Mononuclear cell (primary cell): ENCODE measurements at regions not wholly inside any gene's neighbourhood (a gene's known extent, or its start where the extent isn't known, plus 50 kb on each side); places are given as distances from the start of the nearest gene placed in this dataset.

Source experiments
- H3K27me3 ChIP-seq: 2 replicates; pipeline ENCODE4 v1.6.0; 2011; ENCODE audit warnings: low read length, control low read depth; ENCODE audit not compliant: insufficient read depth
- H3K4me1 ChIP-seq: 2 replicates; pipeline ENCODE4 v1.5.1; 2011; ENCODE audit warnings: mild to moderate bottlenecking, low read length, control low read depth; ENCODE audit not compliant: insufficient read depth
- H3K4me3 ChIP-seq: 2 replicates; pipeline ENCODE4 v1.5.1; 2011; ENCODE audit warnings: mild to moderate bottlenecking, low read length, moderate library complexity
- H3K9me3 ChIP-seq: 2 replicates; pipeline ENCODE4 v1.5.1; 2011; ENCODE audit warnings: low read depth, mild to moderate bottlenecking, control low read depth, low read length

DNA sequence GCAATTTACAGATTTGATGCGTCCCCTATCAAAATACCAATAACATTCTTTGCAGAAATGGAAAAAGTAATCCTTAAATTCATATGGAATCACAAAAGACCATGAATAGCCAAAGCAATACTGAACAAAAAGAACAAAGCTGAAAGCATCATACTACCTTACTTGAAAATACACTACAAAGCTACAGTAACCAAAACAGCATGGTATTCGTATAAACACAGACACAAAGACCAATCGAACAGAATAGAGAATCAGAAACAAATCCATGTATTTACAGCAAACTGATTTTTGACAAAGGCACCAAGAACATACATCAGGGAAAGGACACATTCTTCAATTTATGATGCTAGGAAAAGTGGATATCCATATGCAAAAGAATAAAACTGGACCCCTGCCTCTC lies 206.5 kb upstream of the PDE10A start:
- peaks cover 2% of the 10 kb centered on the region for H3K27me3 ChIP-seq

DNA sequence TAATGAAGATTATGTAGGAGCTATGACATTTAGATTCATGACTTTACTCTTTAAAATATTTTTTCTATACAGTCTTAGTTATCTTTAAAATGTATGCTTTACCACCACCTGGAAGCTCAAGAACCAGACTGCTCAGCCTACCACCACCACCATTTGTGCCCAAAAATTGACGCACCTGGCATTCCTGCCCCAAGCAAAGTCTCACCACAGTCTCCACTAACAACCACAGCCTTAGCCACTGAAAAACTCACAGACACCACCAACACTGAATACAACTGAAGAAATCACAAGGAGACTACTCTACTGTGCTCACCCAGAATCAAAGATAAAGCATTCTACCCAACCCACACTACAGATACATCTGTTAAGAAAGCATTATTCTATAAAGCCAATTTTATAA lies 201.9 kb upstream of the PDE10A start:
- Histone ChIP-seq H3K9me3 (peaks cover 10% of the 10 kb centered on the region), H3K27me3 (peaks cover 2% of the 10 kb centered on the region), H3K4me3 (no peak overlapping the region), H3K4me1 (no peaks in the 10 kb centered on the region)

More for the DNA sequence above, 206.5 kb upstream of the PDE10A start:
- Histone ChIP-seq H3K9me3 (peaks cover 12% of the 10 kb centered on the region), H3K4me1 (no peaks in the 10 kb centered on the region), H3K4me3 (no peak overlapping the region)

DNA sequence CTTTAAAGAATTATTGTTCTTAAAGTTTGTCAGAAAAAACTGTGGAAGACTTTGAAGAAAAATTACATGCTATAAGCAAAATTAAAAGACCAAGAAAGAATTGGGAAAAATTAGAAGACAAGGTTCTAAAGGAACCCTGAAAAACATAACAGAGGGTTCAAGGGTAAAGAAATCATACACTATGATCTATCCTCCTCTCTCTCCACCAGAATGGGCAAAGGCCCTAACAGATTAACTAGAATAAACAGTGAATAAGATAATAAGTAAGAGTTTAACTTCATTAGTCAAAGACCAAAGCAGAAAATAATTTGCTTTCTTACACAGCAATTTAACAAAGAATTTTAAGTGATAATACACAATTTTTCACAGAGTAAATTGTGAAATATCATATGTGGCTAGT lies 201.2 kb upstream of the PDE10A start:
- H3K27me3 ChIP-seq, result peaks cover 2% of the 10 kb centered on the region
- no peaks in the 10 kb centered on the region for H3K4me1 ChIP-seq
- H3K9me3 ChIP-seq, result peaks cover 3% of the 10 kb centered on the region
- H3K4me3 ChIP-seq, result no peak overlapping the region

DNA sequence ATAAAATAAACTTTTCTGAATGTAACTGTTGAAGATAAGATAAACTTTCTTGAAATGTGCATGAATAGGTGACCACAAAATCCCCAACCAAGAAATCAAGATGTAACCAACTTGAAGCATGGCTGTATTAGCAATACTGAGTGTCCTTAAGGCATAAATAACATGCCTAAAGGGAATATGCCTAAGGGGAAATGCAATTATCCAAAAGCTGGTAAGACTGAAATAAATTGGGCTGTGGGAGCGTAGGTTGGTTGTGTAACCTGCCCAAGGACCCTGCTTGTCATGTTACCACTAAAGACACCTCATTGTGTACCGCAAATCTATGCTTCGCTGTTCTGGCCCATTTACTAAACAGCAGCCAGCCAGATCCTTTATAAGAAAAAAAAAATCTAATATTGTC lies 200.8 kb upstream of the PDE10A start:
- Histone ChIP-seq H3K4me3 (no peak overlapping the region), H3K9me3 (no peaks in the 10 kb centered on the region), H3K27me3 (peaks cover 2% of the 10 kb centered on the region)

DNA sequence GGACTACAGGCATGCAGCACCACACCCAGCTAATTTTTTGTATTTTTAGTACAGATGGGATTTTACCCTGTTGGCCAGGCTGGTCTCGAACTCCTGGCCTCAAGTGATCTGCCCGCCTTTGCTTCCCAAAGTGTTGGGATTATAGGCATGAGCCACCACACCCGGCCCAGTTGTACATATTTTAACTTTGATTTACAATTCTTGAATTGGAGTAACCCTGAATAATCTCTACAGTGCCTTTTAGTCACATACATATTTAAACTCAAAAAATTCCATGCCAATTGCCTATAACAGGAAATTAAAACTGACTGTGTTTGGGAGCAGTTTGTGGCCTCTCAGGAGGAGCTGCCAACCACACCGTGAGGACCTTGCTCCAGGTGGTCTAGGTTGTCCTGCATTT lies 199.8 kb upstream of the PDE10A start:
- no peaks in the 10 kb centered on the region for H3K9me3 ChIP-seq
- H3K4me1 ChIP-seq, result no peaks in the 10 kb centered on the region
- H3K4me3 ChIP-seq, result no peak overlapping the region
- peaks cover 2% of the 10 kb centered on the region for H3K27me3 ChIP-seq

More for the DNA sequence above, 200.8 kb upstream of the PDE10A start:
- no peaks in the 10 kb centered on the region for H3K4me1 ChIP-seq

DNA sequence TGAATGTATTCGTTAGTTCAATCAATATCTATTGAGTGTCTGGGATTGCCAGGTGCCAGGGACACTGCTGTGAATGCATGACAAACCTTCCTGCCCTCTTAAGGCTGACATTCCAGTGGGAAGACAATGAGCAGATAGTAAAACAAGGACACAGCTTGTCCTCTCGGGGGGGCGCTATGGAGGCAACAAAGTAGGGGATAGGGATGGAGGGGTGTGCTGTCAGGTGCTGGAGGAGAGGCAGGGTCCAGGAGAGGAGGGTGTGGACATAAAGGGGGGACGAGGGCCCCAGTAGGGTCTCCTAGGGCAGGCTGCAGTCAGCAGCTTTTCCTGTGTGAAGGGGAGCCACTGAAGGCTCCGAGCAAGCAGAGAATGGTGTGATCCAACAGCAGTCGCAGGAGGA lies 198.2 kb upstream of the PDE10A start:
- Histone ChIP-seq H3K9me3 (no peaks in the 10 kb centered on the region), H3K27me3 (peaks cover 5% of the 10 kb centered on the region), H3K4me3 (no peak overlapping the region), H3K4me1 (no peaks in the 10 kb centered on the region)

DNA sequence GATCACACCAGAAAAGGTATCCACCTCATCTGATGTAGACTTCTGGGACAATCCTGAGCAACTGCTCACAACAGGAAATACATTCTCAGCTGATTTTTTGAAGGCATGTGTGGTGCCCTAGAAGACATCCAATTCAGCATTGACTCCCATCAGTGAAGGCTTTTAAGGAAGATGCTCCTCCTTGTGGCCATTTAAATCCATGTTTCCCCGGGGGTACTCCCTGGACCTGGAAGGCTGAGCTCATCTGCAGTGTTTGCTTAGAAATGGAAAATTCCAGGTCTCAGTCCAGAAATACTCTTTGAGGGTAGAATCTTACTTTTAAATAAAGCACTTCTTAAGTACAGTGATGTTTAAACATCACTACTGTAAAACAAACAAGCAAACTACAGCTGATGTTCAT lies 195.5 kb upstream of the PDE10A start:
- Histone ChIP-seq H3K4me1 (no peaks in the 10 kb centered on the region), H3K9me3 (no peaks in the 10 kb centered on the region), H3K27me3 (peaks cover 8% of the 10 kb centered on the region), H3K4me3 (no peak overlapping the region)

DNA sequence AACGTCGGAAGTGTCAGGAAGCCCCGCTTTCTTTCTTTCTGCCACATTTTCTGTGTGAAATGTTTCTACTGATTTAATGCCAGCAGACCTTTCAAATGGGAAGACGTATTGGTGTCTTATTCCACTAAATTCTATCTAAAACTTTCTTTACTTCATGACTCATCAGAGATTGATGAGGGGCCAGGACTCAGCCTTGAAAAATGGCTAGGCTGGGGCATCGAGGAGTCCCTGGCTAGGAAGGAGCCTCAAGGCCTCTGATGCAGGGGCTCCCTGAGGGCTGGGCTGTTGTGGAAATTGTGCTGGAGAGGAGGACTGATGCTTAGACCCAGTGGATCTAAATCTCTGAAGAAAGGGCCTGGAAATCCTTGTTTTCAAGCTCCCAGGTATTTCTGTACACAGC lies 192.8 kb upstream of the PDE10A start:
- H3K27me3 ChIP-seq, result peaks cover 27% of the 10 kb centered on the region
- no peaks in the 10 kb centered on the region for H3K4me1 ChIP-seq
- H3K9me3 ChIP-seq, result no peaks in the 10 kb centered on the region
- no peak overlapping the region for H3K4me3 ChIP-seq

DNA sequence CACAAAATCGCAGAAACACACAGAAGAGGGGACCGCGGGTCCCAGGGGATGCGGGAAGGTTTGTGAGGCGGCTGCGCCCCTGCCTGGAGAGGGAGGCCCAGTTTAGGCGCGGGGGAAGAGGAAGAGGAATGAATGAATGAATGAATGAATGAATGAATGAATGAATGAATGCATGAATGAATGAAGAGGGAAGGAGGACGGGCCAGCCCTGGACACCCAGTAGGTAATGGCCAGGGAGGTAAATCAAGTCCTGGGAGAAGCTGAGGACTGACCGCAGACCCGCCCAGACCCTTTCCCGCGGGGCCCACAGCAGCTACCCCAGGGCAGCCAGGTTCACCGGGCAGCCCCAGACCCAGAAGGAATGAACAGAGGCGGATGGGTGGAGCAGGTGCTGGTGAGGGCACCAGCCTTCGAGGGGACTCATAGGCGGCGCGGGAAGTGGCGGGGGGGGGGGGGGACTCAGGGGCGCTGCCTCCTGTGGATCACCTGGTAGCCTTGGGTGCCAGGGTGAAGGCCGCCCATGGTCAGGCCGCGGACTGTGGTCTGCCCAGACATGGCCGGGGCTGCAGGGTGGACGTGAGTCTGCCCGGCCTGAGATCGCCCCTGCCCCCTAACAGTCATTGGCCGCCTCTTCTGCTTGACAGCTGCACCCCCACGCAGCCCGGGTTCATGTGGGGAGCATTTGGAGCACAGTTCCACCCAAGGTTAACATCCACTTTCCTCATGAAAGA lies 192.0 kb upstream of the PDE10A start:
- Histone ChIP-seq H3K27me3 (peaks cover 32% of the 10 kb centered on the region), H3K9me3 (no peaks in the 10 kb centered on the region), H3K4me1 (no peaks in the 10 kb centered on the region), H3K4me3 (no peak overlapping the region)

DNA sequence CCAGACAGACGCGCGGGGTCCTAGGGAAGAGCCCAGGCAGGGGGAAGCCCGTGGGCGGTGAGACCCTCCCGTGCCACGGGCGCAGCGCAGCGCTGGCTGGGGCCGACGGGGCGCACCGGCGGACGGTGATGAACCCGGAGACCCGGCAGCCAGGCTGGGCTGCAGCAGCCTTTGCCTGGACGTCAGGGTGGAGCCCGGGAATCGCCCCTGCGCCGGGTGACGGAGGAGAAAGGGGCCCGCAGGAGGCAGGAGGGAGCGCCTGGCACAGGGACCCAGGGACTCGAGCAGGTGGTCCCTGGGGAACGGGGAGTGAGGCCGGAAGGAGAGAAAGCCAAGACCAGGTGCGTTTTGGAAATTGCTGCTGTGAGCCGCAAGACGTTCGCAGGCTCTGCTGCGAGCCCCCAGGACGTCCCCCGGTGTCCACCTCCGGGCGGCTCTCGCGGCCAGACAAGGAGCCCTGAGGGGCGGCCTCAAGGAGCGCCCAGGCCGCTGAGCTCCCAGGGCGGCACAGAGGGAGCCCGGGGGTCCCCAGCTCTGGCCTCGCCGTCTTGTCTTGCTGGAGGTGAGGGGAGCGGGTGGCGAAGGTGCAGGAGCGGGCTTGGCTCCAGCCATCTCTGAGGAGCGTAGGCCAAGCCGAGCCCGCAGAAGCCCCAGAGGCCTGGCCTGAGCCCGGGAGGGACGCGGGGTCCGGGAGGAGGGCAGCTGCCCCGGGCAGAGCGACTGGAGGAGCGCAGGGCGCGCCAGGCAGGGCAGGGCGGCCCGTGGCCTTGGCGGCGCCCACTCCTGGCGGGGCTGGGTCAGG lies 191.2 kb upstream of the PDE10A start:
- Histone ChIP-seq H3K9me3 (no peaks in the 10 kb centered on the region), H3K27me3 (peaks cover 39% of the 10 kb centered on the region), H3K4me3 (no peak overlapping the region), H3K4me1 (no peaks in the 10 kb centered on the region)

DNA sequence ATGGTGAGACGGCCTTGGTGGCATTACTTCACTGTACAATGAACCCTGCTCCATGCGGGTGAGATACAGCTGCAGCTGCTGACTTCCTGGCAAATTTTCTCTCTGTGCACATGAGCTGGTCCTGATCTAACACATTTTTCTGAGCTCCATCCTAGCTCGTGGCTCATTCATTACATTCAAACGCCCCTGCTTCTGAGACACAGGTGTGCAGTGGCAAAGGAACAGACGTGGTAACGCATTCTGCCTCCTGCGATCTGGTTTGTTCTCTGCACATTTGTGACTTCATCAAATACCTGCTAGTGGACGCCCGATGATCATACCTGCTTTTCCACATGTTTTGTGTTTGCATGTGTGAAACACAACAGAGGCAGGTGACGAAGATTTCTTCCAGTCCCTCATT lies 189.6 kb upstream of the PDE10A start:
- Histone ChIP-seq H3K4me3 (no peak overlapping the region), H3K9me3 (no peaks in the 10 kb centered on the region), H3K27me3 (peaks cover 42% of the 10 kb centered on the region), H3K4me1 (no peaks in the 10 kb centered on the region)

DNA sequence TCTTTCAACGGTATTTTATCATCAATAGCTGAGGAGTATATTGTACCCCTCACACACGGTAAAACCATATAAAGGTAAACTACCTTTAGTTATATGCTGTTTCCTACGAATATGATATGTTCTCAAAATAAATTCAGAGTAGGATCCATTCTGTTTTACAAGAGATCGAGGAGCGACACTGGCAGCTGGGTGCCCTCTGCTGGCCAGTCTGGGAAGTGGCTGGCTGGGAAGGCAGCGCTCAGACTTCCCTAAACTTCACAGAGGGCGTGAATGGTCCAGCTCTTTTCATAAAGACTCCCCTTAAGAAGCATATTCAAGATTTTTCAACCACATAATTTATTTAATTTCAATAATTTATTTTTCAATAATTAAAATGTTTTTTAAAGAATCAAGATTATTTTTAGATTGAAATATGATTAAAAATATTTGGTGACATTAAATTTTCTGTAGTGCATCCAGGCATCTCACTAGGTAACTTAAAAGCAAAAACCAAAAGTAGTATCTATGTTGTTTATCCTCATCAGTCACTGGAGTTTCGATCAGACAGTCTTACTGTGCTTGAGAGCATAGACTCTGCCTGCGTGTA lies 187.5 kb upstream of the PDE10A start:
- no peaks in the 10 kb centered on the region for H3K9me3 ChIP-seq
- H3K27me3 ChIP-seq, result peaks cover 49% of the 10 kb centered on the region
- H3K4me1 ChIP-seq, result no peaks in the 10 kb centered on the region
- no peak overlapping the region for H3K4me3 ChIP-seq

DNA sequence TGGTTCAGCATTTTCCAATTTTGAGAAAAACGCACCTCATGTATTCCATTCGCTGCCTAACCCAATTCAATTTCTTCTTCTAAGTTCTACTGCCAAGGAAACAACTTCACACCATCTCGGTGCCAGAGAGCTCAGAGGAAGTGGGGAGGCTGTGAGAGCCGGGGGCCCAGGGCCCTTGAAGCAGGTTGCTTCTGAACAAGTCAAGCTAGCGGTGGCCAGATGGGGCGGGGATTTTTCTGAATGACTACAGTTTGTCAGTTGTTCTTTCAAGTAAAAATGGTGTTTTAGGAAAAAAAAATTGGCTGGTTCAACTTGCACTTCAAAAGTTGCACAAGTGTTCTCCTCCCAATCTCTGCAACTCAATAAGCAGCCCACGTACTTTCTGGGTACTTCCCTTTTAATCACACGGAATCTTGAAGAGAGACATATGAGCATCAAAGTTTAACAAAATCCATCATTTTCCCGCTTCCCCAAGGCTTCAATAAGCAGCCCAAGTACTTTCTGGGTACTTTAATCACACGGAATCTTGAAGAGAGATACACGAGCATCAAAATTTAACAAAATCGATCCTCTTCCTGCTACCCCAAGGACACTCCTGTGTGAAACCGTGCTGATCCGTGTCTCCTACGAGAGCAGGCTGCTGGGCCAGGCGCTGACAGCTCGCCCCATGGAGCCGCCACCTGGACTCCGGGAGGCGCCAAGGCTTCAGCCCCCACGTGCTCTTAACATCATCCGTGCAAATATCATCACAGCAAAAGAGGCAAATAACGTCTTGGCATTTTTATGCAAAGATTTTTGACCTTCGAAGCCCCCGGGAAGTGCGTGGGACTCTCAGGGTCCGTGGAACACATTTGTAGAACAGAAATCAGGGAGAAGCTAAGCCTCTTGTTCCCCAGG lies 186.7 kb upstream of the PDE10A start:
- H3K4me1 ChIP-seq, result no peaks in the 10 kb centered on the region
- peaks cover 52% of the 10 kb centered on the region for H3K27me3 ChIP-seq
- H3K4me3 ChIP-seq, result no peak overlapping the region
- no peaks in the 10 kb centered on the region for H3K9me3 ChIP-seq

DNA sequence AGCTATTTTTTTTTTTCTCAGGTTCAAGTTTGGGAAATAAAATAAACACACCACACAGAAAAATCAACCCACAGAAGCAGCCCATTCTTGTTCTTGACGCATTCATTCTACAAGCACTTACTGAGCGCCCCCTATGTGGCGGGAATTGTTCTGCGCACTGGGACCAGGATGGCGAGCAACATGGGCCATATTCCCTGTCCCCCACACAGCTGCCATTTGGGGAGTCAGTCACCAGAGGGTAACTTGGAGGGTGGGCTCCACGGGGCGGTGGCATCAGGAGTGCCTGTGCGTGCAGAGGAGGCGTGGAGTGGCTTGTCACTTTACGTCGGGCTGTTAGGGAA lies 185.0 kb upstream of the PDE10A start:
- H3K9me3 ChIP-seq, result no peaks in the 10 kb centered on the region
- H3K4me3 ChIP-seq, result no peak overlapping the region
- H3K27me3 ChIP-seq, result peaks cover 45% of the 10 kb centered on the region

More for the DNA sequence above, 185.0 kb upstream of the PDE10A start:
- H3K4me1 ChIP-seq, result no peaks in the 10 kb centered on the region
